Thymus (tissue), 11 donors: ENCODE measurements at regions not wholly inside any gene's neighbourhood (a gene's known extent, or its start where the extent isn't known, plus 50 kb on each side); places are given as distances from the start of the nearest gene placed in this dataset.

Source experiments
- DNase-seq, 9 donors: peaks; one replicate each; pipeline ENCODE4 v3.0.0-alpha.2; 2013; ENCODE audit warnings: low spot score in 9 of 9, low read depth in 6 of 9, missing footprints in 1 of 9
- H3K27ac ChIP-seq, 2 donors: one replicate each; pipeline ENCODE4 v1.5.1; 2013; ENCODE audit warnings: control low read depth in 1 of 2, low read depth in 1 of 2, low read length in 1 of 2, mild to moderate bottlenecking in 1 of 2, moderate library complexity in 1 of 2
- H3K27me3 ChIP-seq, 2 donors: one replicate each; pipeline ENCODE4 v1.5.1; 2013; ENCODE audit warnings: low read length in 1 of 2; ENCODE audit not compliant: control insufficient read depth in 2 of 2, insufficient read depth in 1 of 2
- H3K36me3 ChIP-seq, 2 donors: one replicate each; pipeline ENCODE4 v1.5.1; 2013; ENCODE audit warnings: low read length in 1 of 2, mild to moderate bottlenecking in 1 of 2, moderate library complexity in 1 of 2; ENCODE audit not compliant: control insufficient read depth in 2 of 2, insufficient read depth in 2 of 2
- H3K4me1 ChIP-seq, 2 donors: one replicate each; pipeline ENCODE4 v1.5.1; 2013; ENCODE audit warnings: low read length in 2 of 2; ENCODE audit not compliant: control insufficient read depth in 2 of 2, insufficient read depth in 2 of 2
- H3K4me3 ChIP-seq, 2 donors: one replicate each; pipeline ENCODE4 v1.5.1; 2013; ENCODE audit warnings: low read length in 2 of 2, control low read depth in 1 of 2, mild to moderate bottlenecking in 1 of 2
- H3K9me3 ChIP-seq, 2 donors: one replicate each; pipeline ENCODE4 v1.5.1; 2013; ENCODE audit warnings: low read length in 1 of 2, mild to moderate bottlenecking in 1 of 2; ENCODE audit not compliant: control insufficient read depth in 2 of 2, insufficient read depth in 1 of 2
- WGBS: extraction: QIAGEN DNeasy Blood & Tissue Kit; methylation state at CpG from one replicate; pipeline ENCODE4 v1.1.7; 2013; 5-methylcytosine and 5-hydroxymethylcytosine counted together
- donor health status: healthy.

- no peaks in the 10 kb centered on the region for H3K9me3 ChIP-seq
- DNase-seq = peak in 2 of 9 donors; percentile 0 to 6
- WGBS = 23% methylated on average over 3 of the region's 3 CpGs
- H3K4me1 ChIP-seq = peaks cover 0 to 6% of the 10 kb centered on the region in 2 donors
- no peaks in the 10 kb centered on the region for H3K27me3 ChIP-seq
- H3K4me3 ChIP-seq = no peak overlapping the region
- no peak overlapping the region for H3K27ac ChIP-seq
- no peaks in the 10 kb centered on the region for H3K36me3 ChIP-seq
Observed at GRCh38 chr15:95259965-95260364, 1028.6 kb downstream of the MCTP2 start.

GRCh38 chr15:95260856-95261255, 1029.5 kb downstream of the MCTP2 start:
- H3K4me3 ChIP-seq = no peak overlapping the region
- no peak for DNase-seq
- WGBS = 92% methylated on average over 5 of the region's 5 CpGs
- no peaks in the 10 kb centered on the region for H3K9me3 ChIP-seq
- H3K27me3 ChIP-seq = no peaks in the 10 kb centered on the region
- H3K4me1 ChIP-seq = peaks cover 0 to 6% of the 10 kb centered on the region in 2 donors
- H3K27ac ChIP-seq = no peak overlapping the region
- no peaks in the 10 kb centered on the region for H3K36me3 ChIP-seq

- H3K4me1 ChIP-seq = peaks cover 0 to 6% of the 10 kb centered on the region in 2 donors
- 83% methylated on average over 3 of the region's 3 CpGs for WGBS
- H3K27ac ChIP-seq = no peak overlapping the region
- DNase-seq = no peak
- no peaks in the 10 kb centered on the region for H3K36me3 ChIP-seq
- no peaks in the 10 kb centered on the region for H3K27me3 ChIP-seq
- H3K9me3 ChIP-seq = no peaks in the 10 kb centered on the region
- no peak overlapping the region for H3K4me3 ChIP-seq
Observed at GRCh38 chr15:95261546-95261945, 1030.2 kb downstream of the MCTP2 start.

- DNase-seq = no peak
- Histone ChIP-seq H3K36me3 (no peaks in the 10 kb centered on the region), H3K4me1 (peaks cover 0 to 6% of the 10 kb centered on the region in 2 donors), H3K4me3 (no peak overlapping the region), H3K27ac (no peak overlapping the region), H3K27me3 (no peaks in the 10 kb centered on the region), H3K9me3 (no peaks in the 10 kb centered on the region)
- WGBS = 66% methylated on average over 6 of the region's 6 CpGs
Observed at GRCh38 chr15:95261968-95262367, 1030.6 kb downstream of the MCTP2 start.

DNA sequence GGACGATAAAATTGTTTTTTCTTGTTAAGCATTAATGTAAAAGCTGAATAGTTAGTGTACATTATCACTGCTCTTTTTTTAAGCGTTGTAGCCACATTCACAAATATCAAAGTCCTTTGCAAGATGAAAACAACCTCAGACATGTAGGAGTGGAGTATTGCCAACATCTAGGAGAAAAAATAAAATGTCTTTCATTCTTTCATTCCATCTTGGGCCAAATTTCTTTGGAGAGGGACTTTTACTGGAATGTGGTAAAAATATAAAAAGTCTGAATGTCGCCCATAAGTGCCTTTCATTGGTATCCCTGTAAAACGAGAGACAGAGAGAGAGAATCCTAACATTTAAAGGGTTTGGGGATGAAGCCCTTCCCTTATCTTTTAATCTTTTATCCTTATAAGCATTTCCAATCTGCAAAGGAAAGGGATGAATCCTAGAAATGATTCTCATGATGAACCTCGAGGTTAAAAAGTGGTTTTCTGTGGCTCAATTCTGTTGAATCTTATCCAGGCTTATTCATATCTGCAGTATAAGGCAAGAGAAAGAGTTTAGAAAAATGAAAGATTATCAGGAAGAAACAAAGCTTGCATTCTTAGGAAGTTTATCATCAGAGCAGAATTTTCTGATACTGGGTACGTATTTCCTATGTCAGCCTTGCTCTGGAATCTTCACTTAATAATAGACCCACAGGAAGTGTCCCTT, 1031.7 kb downstream of the MCTP2 start:
- no peaks in the 10 kb centered on the region for H3K9me3 ChIP-seq
- H3K4me1 ChIP-seq = peaks cover 0 to 6% of the 10 kb centered on the region in 2 donors
- H3K27ac ChIP-seq = no peak overlapping the region
- no peak overlapping the region for H3K4me3 ChIP-seq
- WGBS = 67% methylated on average over 6 of the region's 6 CpGs
- no peak for DNase-seq
- H3K36me3 ChIP-seq = no peaks in the 10 kb centered on the region
- H3K27me3 ChIP-seq = no peaks in the 10 kb centered on the region

DNA sequence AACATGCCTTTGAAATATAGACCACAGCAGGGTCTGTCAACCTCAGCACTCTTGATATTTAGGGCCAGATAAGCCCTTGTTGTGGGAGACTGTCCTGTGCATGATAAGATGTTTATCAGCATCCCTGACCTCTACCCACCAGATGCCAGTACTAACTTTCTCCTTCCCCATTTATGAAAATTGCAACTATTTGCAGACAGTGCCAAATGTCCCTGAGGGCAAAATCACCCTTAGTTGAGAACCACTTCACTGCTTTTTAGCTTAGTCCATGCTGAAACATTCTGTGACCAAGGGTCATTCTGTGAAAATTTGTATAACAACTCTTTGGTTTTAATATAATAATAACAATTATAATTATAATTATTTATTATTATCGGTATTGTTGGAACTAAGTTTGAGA, 1032.4 kb downstream of the MCTP2 start:
- no peaks in the 10 kb centered on the region for H3K36me3 ChIP-seq
- no peaks in the 10 kb centered on the region for H3K27me3 ChIP-seq
- H3K4me1 ChIP-seq = peaks cover 0 to 6% of the 10 kb centered on the region in 2 donors
- no peak overlapping the region for H3K27ac ChIP-seq
- no peak for DNase-seq
- H3K4me3 ChIP-seq = no peak overlapping the region
- 96% methylated on average over 1 of the region's 1 CpG for WGBS
- H3K9me3 ChIP-seq = no peaks in the 10 kb centered on the region

- Histone ChIP-seq H3K4me3 (no peak overlapping the region), H3K27ac (no peak overlapping the region), H3K36me3 (no peaks in the 10 kb centered on the region), H3K4me1 (no peaks in the 10 kb centered on the region), H3K9me3 (no peaks in the 10 kb centered on the region), H3K27me3 (no peaks in the 10 kb centered on the region)
- 59% methylated on average over 3 of the region's 3 CpGs for WGBS
- DNase-seq = no peak
Observed at GRCh38 chr15:95265419-95265997, 1034.1 kb downstream of the MCTP2 start.

DNA sequence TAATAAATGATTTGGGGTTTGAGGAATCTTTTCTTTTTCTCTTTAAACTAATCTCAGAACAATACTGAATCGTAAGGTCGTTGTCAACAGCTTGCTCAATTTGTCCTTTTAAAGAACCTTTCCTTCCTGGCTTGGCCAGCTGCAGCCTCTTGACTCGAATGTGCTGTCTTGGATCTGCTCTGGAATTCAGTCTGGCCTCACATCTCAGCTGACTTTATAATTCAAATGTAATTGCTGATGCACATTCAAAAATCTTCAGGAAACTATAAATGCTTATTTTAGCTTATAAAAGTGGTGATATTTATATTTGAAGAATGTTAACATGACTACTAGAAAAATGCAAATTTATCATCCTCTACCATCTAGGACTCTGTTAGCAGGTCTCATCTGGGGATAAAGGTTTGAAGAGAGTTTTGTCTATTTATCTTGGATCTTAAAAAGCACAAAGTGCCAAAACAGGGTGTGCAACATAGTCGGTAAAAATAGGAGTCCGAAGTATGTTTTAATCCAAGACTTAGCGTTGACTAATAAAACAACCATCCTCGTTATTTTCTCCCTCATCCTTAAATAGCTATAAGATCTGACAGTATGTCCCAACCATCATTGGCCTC, 1035.2 kb downstream of the MCTP2 start:
- DNase-seq = no peak
- 68% methylated on average over 7 of the region's 7 CpGs for WGBS
- H3K9me3 ChIP-seq = no peaks in the 10 kb centered on the region
- H3K27ac ChIP-seq = no peak overlapping the region
- no peaks in the 10 kb centered on the region for H3K27me3 ChIP-seq
- H3K4me3 ChIP-seq = no peak overlapping the region
- no peaks in the 10 kb centered on the region for H3K36me3 ChIP-seq
- H3K4me1 ChIP-seq = no peaks in the 10 kb centered on the region

GRCh38 chr15:95267481-95267880, 1036.1 kb downstream of the MCTP2 start:
- H3K4me3 ChIP-seq = no peak overlapping the region
- H3K9me3 ChIP-seq = no peaks in the 10 kb centered on the region
- H3K27ac ChIP-seq = no peak overlapping the region
- 52% methylated on average over 3 of the region's 3 CpGs for WGBS
- no peaks in the 10 kb centered on the region for H3K27me3 ChIP-seq
- no peaks in the 10 kb centered on the region for H3K4me1 ChIP-seq
- no peak for DNase-seq
- no peaks in the 10 kb centered on the region for H3K36me3 ChIP-seq
